Activated T-cell treated with anti-CD3 and anti-CD28 coated beads, Interleukin-2, amount 50 U/mL, for 72 hours (primary cell): ENCODE measurements at regions not wholly inside any gene's neighbourhood (a gene's known extent, or its start where the extent isn't known, plus 50 kb on each side); places are given as distances from the start of the nearest gene placed in this dataset.
"Not testable (repeated sequence)": the region's sequence is repeated elsewhere in the genome, so short reads cannot be mapped to it uniquely, and the experiment has no call there.

Source experiments
- ATAC-seq, 2 donors: fragments of 150-1000 bp; cut with Tn5 transposase; replicated peaks in 1 of 2; 2 replicates each; pipeline ENCODE4 v1.10.0; 2021; ENCODE audit warnings: moderate library complexity in 2 of 2, mild to moderate bottlenecking in 1 of 2
- DNase-seq, 2 donors: peaks; one replicate each; pipeline ENCODE4 v3.0.0; 2021 to 2022; ENCODE audit warnings: mixed read lengths in 1 of 2
- H3K27ac Mint-ChIP-seq: one replicate; pipeline ENCODE4 v1.8.0; 2022; ENCODE audit warnings: mild to moderate bottlenecking, moderate library complexity, mixed read lengths
- H3K27me3 Mint-ChIP-seq: one replicate; pipeline ENCODE4 v1.8.0; 2022; ENCODE audit warnings: low read depth, mixed read lengths
- H3K36me3 Mint-ChIP-seq, 2 donors: one replicate each; pipeline ENCODE4 v1.8.0; 2022; ENCODE audit warnings: mixed read lengths in 2 of 2, mild to moderate bottlenecking in 1 of 2; ENCODE audit not compliant: insufficient read depth in 2 of 2
- H3K4me1 Mint-ChIP-seq: one replicate; pipeline ENCODE4 v1.8.0; 2022; ENCODE audit warnings: low read depth, mixed read lengths
- H3K4me3 Mint-ChIP-seq, 2 donors: one replicate each; pipeline ENCODE4 v1.8.0; 2022; ENCODE audit warnings: mild to moderate bottlenecking in 2 of 2, mixed read lengths in 2 of 2, moderate library complexity in 2 of 2
- H3K9me3 Mint-ChIP-seq, 2 donors: one replicate each; pipeline ENCODE4 v1.8.0; 2022; ENCODE audit warnings: mixed read lengths in 2 of 2

- peaks cover 9 to 17% of the 10 kb centered on the region in 2 donors for H3K9me3 Mint-ChIP-seq
- H3K4me1 Mint-ChIP-seq = no peaks in the 10 kb centered on the region
- H3K36me3 Mint-ChIP-seq = peaks cover 3% of the 10 kb centered on the region in 2 donors
- ATAC-seq = no peak
- no peaks in the 10 kb centered on the region for H3K27me3 Mint-ChIP-seq
- DNase-seq = no peak
- no peak overlapping the region for H3K27ac Mint-ChIP-seq
- no peak overlapping the region for H3K4me3 Mint-ChIP-seq
Observed at GRCh38 chr7:91713669-91714068, 166.8 kb downstream of the MTERF1 start.

- H3K9me3 Mint-ChIP-seq = peaks cover 3 to 19% of the 10 kb centered on the region in 2 donors
- DNase-seq (no peak), ATAC-seq (no peak)
- H3K36me3 Mint-ChIP-seq = peaks cover 0 to 6% of the 10 kb centered on the region in 2 donors
- no peaks in the 10 kb centered on the region for H3K27me3 Mint-ChIP-seq
- H3K4me3 Mint-ChIP-seq = no peak overlapping the region
- H3K27ac Mint-ChIP-seq = no peak overlapping the region
- H3K4me1 Mint-ChIP-seq = no peaks in the 10 kb centered on the region
Observed at GRCh38 chr7:91717681-91718470, 162.6 kb downstream of the MTERF1 start.

DNA sequence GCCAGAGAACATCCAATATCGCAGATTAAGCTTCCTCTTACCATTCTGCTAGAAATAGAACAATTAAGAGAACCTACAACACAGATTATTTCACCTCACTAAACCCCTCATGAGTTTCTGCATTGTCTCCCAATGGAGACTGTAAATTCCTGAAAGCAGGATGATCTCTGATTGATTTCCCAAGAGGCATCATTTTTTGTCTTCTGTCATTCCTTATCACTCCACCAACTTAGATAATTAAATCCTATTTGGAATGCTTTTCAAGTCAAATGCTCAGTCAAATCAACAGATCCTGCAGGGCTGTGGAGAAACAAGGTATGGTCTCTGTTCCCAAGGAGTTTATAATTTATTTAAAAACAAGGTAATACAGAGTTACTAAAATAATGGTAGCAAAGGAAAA lies 161.5 kb downstream of the MTERF1 start:
- H3K9me3 Mint-ChIP-seq = peaks cover 3 to 18% of the 10 kb centered on the region in 2 donors
- H3K27me3 Mint-ChIP-seq = no peaks in the 10 kb centered on the region

DNA sequence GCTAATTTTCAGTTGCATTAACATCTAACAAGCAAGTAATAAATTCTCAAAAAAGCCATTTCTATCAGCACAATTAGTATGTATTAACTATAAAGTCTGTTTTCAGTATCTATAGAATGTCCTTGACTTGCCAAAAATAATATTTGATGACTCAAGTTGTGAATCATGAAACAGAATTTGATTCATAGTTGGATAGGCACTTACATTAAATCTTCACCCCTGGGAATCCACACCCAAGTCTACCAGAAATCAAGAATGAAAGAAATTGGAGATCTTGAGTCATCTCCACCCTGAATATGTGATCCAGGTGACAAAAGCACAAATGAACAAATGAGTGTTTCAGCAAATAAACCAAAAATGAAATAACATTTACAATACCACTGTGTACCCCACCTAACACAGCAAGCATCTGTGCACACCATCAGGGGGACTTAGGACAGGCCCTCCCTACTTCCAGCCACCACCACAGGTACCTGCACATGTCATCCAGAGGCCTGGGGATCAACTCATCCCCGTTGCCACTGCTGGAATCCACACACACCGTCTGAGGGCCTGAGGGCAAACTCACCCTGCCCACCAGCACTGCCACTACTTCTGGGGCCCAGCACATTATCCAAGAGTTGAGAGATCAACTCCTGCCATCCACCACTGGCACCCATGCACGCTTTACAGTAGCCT lies 160.1 kb downstream of the MTERF1 start:
- no peak for ATAC-seq
- DNase-seq = no peak
- Mint-ChIP-seq H3K4me1 (no peaks in the 10 kb centered on the region), H3K27me3 (no peaks in the 10 kb centered on the region), H3K4me3 (no peak overlapping the region), H3K9me3 (peaks cover 3 to 25% of the 10 kb centered on the region in 2 donors), H3K36me3 (peaks cover 2 to 6% of the 10 kb centered on the region in 2 donors), H3K27ac (no peak overlapping the region)

More for the DNA sequence above, 161.5 kb downstream of the MTERF1 start:
- ATAC-seq (no peak), DNase-seq (no peak)
- H3K36me3 Mint-ChIP-seq = peaks cover 2 to 6% of the 10 kb centered on the region in 2 donors
- H3K4me3 Mint-ChIP-seq = no peak overlapping the region
- no peaks in the 10 kb centered on the region for H3K4me1 Mint-ChIP-seq
- no peak overlapping the region for H3K27ac Mint-ChIP-seq

DNA sequence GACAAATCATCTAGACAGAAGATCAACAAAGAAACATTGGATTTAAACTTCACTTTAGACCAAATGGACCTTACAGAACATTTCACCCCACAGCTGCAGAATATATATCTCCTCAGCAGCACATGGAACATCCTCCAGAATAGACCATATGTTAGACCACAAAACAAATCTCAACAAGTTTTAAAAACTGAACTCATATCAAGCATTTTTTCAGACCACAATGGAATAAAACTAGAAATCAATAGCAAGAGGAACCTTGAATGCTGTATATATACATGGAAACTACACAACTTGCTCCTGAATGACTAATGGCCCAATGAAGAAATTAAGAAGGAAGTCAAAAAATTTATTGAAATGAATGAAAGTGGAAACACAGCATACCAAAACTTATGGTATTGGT lies 157.7 kb downstream of the MTERF1 start:
- peaks cover 5 to 25% of the 10 kb centered on the region in 2 donors for H3K9me3 Mint-ChIP-seq
- H3K27me3 Mint-ChIP-seq = no peaks in the 10 kb centered on the region
- ATAC-seq (no peak), DNase-seq (no peak)
- no peak overlapping the region for H3K27ac Mint-ChIP-seq
- H3K4me3 Mint-ChIP-seq = no peak overlapping the region
- H3K4me1 Mint-ChIP-seq = no peaks in the 10 kb centered on the region
- peaks cover 2 to 6% of the 10 kb centered on the region in 2 donors for H3K36me3 Mint-ChIP-seq

DNA sequence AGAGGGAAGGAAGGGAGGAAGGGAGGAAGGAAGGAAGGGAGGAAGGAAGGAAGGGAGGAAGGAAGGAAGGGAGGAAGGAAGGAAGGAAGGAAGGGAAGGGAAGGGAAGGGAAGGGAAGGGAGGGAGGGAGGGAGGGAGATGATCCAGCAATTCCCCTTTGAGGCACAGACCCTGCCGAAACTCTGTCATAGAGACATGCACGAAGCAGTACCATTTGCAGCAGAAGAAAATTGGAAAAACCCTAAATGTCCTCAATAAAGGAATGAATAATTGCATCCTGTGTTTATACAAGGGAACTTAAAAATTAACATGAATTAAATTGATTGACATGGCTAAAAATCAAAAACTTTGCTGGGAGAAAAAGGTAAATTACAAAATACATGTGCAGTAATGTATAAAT lies 151.5 kb downstream of the MTERF1 start:
- H3K27me3 Mint-ChIP-seq, H3K4me1 Mint-ChIP-seq, ATAC-seq, H3K27ac Mint-ChIP-seq, H3K9me3 Mint-ChIP-seq, H3K4me3 Mint-ChIP-seq, DNase-seq, H3K36me3 Mint-ChIP-seq: not testable (repeated sequence)

DNA sequence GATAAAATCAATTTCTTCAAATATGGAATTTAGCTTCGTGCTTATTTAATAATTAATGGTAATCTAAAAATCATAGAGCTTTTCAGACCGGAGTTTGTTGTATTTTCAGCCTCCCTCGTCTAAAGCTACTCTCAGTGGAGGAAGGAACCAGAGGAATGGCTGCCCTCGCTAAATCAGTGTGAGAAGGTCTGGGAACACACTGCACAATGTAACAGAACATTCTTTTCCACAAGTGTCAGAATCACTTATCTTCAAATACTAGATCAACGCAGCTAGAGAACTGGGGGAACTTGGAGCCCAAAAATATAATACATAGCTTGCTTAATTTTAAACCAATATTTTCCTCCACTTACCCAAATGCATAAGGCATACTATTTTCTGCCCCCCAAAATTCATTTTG lies 148.5 kb downstream of the MTERF1 start:
- Mint-ChIP-seq H3K4me3 (no peak overlapping the region), H3K27me3 (no peaks in the 10 kb centered on the region), H3K27ac (no peak overlapping the region), H3K4me1 (no peaks in the 10 kb centered on the region), H3K36me3 (no peaks in the 10 kb centered on the region), H3K9me3 (peaks cover 6 to 12% of the 10 kb centered on the region in 2 donors)
- DNase-seq (no peak), ATAC-seq (no peak)

DNA sequence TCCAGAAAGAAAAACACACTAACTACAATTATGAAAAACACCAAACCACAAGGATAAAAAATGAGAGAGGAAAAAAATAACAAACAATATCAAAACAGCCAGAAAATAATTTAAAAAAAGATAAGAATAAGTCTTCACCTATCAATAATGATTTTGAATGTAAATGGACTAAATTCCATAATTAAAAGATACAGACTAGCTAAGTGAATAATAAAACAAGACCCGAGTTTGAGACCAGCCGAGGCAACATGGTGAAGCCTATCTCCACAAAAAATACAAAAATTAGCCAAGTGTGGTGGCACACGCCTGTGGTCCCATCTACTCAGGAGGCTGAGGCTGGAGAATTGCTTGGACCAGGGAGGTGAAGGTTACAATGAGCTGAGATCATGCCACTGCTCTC lies 131.1 kb downstream of the MTERF1 start:
- Mint-ChIP-seq H3K27ac (no peak overlapping the region), H3K9me3 (peaks cover 9 to 11% of the 10 kb centered on the region in 2 donors), H3K4me3 (no peak overlapping the region), H3K27me3 (no peaks in the 10 kb centered on the region), H3K36me3 (peaks cover 0 to 4% of the 10 kb centered on the region in 2 donors), H3K4me1 (no peaks in the 10 kb centered on the region)
- ATAC-seq (no peak), DNase-seq (no peak)

GRCh38 chr7:91750091-91750490 lies 130.4 kb downstream of the MTERF1 start:
- Mint-ChIP-seq H3K4me3 (no peak overlapping the region), H3K9me3 (peaks cover 9 to 11% of the 10 kb centered on the region in 2 donors)

GRCh38 chr7:91752102-91752501 lies 128.4 kb downstream of the MTERF1 start:
- no peaks in the 10 kb centered on the region for H3K4me1 Mint-ChIP-seq
- H3K27me3 Mint-ChIP-seq = no peaks in the 10 kb centered on the region

More at GRCh38 chr7:91750091-91750490, 130.4 kb downstream of the MTERF1 start:
- H3K27me3 Mint-ChIP-seq = no peaks in the 10 kb centered on the region
- no peak for DNase-seq
- H3K4me1 Mint-ChIP-seq = no peaks in the 10 kb centered on the region
- H3K27ac Mint-ChIP-seq = no peak overlapping the region
- H3K36me3 Mint-ChIP-seq = peaks cover 0 to 4% of the 10 kb centered on the region in 2 donors
- no peak for ATAC-seq

DNA sequence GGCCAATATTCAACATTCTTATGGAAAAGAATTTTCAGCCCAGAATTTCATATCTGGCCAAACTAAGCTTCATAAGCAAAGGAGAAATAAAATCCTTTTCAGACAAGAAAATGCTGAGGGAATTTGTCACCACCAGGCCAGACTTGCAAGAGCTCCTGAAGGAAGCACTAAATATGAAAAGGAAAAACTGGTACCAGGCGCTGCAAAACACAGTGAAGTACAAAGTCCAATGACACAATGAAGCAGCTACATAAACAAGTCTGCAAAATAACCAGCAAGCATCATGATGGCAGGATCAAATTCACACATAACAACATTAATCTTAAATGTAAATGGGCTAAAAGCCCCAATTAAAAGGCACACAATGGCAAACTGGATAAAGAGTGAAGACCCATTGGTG lies 126.2 kb downstream of the MTERF1 start:
- not testable (repeated sequence) for H3K4me1 Mint-ChIP-seq, H3K36me3 Mint-ChIP-seq, H3K27me3 Mint-ChIP-seq, H3K9me3 Mint-ChIP-seq, H3K27ac Mint-ChIP-seq, ATAC-seq, DNase-seq, H3K4me3 Mint-ChIP-seq

More at GRCh38 chr7:91752102-91752501, 128.4 kb downstream of the MTERF1 start:
- DNase-seq = no peak
- no peak for ATAC-seq
- H3K9me3 Mint-ChIP-seq = peaks cover 8% of the 10 kb centered on the region in 2 donors
- H3K36me3 Mint-ChIP-seq = peaks cover 0 to 4% of the 10 kb centered on the region in 2 donors
- H3K4me3 Mint-ChIP-seq = no peak overlapping the region
- no peak overlapping the region for H3K27ac Mint-ChIP-seq

DNA sequence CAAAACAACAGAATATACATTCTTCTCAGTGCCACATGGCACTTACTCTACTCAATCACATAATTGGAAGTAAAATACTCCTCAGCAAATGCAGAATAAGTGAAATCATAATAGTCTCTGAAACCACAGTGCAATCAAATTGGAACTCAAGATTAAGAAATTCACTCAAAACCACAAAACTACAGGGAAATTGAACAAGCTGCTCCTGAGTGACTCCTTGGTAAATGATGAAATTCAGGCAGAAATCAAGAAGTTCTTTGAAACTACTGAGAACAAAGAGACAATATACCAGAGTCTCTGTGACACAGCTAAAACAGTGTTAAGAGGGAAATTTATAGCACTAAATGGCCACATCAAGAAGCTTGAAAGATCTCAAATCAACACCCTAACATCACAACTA lies 125.4 kb downstream of the MTERF1 start:
- not testable (repeated sequence) for H3K36me3 Mint-ChIP-seq, H3K27me3 Mint-ChIP-seq, H3K9me3 Mint-ChIP-seq, H3K27ac Mint-ChIP-seq, H3K4me3 Mint-ChIP-seq, DNase-seq, ATAC-seq, H3K4me1 Mint-ChIP-seq

- Mint-ChIP-seq H3K27me3 (no peaks in the 10 kb centered on the region), H3K4me1 (no peaks in the 10 kb centered on the region), H3K36me3 (peaks cover 5 to 12% of the 10 kb centered on the region in 2 donors), H3K4me3 (no peak overlapping the region), H3K9me3 (peaks cover 12 to 30% of the 10 kb centered on the region in 2 donors), H3K27ac (no peak overlapping the region)
- DNase-seq (no peak), ATAC-seq (no peak)
Observed at GRCh38 chr7:91759205-91759863, 121.2 kb downstream of the MTERF1 start.
